Dedifferentiated amniotic fluid mesenchymal stem cell (primary cell): ENCODE measurements at regions not wholly inside any gene's neighbourhood (a gene's known extent, or its start where the extent isn't known, plus 50 kb on each side); places are given as distances from the start of the nearest gene placed in this dataset.

Experiments
- DNase-seq: peaks from one replicate; pipeline ENCODE4 v3.0.0-alpha.2; 2016; ENCODE audit errors: extremely low spot score

DNA sequence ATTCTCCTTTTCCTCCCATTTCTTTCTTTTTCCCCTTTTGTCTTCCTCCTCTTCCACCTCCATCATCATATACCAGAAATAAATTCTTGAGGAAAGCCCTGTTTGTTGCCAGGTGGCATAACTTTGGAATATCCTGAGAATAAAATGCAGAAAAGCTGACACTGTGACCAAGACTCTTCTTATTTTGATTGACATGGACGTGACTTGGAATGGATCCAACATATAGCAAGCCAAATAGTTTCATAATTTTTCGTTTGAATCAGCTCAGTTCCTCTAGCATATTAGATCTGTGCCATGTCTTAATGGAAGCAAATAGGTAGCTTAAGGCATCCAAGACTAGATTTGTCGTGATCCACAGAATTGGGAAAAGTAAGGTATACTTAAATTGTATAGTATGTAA is 354.7 kb upstream of the FIGN start:
- no peak for DNase-seq

DNA sequence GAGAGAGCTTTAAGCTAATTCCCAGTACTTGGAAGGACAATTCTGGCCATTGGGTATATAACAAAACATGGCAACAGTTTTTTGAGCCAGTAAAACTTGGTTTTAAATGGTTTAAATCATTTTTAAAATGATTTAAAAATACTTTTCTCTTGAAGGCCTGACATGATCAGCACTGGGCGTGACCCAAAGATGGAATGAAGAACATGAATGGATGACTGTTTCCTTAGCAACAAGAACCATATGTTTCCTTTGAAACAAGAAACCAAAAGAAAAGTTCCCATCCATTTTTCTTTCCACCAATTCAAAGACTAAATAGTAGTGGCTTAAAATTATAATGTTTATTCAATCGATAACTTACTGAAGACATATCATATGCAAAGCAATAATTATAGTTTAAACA is 348.3 kb upstream of the FIGN start:
- peak; percentile 45 for DNase-seq

DNA sequence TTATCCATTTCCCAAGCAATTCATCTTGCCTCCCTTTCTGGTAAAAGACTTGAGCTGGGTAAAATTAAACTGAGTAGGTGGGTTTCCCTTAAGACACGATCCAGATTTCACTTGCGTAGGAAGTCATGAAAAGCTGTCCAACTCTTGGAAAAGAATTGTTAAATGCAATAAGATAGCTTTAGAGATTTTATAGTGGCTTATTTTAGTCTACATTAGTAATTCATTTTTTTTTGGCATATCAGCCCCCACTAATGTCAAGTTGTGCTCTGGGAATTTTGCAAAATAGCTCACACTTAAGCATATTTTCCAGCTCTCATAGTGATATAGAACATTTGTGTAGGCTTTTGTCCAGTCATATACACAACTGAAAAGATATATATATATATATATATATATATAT is 344.7 kb upstream of the FIGN start:
- DNase-seq, result no peak

DNA sequence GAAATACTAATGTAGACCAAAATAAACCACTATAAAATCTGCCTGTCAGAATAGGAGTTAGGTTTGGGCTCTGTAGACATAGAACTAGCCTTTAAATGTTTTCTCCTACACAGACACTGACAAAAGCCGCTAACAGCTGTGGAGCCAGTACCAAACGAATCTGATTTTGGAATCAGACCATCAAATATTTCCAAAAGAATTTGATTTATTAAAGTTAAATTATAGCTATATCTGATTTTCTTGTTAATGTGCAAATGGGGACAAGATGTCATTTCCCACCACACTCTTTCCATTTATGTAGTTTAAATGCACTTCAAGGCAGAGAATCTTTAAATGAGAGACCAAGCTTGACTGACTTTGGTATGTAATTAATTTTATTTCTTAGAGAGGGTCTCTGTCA is 343.4 kb upstream of the FIGN start:
- DNase-seq, result no peak

DNA sequence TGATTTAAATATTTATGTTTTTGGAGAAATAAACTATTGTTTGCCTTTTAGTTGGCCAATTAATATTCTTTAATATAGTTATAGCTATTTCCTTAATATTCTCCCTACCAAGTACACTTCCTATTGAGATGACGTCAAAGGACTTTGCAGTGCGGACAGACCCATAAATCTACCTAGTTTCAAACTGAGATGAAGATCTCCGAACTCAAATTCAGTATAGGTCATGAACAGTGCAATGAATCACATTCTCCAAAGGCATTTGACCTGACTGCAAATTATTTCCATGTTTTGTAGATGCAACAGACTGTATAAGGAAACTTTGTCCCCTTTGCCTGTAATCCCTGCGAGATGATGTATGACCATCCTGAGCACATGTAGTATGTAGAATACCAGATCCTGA is 342.6 kb upstream of the FIGN start:
- DNase-seq, result no peak

DNA sequence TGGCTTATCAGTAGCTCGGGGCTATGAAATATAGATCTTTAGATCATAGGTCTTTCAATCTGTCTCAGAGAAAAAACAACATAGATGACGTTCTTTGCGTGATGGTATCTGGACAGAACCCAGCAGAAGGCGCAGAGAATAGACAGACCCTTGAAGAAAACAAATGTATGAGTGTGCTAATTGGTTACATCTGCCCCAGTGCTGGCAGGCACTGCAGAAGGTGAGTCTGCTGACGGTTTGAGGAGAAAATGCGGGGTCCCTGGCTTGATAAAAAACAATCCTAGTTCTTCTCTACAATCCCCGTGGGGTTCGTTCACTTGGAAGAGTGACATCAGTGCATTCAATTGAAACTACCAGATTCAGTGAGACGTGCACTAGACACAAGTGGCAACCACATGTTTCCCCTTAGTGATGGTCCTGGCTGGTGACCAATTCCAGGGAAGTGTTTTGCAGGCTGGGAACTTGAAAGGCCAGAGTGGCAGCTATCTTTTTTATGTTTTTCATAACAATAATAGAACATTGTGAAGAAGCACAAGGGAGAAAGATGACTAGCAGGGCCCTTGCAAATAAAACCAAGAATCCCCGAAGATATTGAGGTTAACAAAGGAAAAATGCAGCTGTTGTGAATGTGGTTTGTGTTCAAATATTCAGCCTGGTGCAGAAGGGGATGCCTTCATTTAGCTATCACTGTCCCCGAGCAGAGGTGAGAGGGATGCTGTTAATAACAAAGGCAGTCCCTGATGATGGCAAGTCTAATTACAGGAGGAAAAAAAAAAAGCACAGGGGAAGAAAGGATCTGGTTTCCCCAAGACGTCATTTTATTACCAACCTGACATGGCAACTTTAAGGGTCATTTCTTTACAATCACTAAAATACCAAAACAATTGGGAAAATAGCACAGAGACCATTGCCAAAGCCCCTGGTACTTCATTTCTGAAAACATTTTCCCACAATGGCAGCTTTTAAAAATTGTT is 337.6 kb upstream of the FIGN start:
- DNase-seq, result no peak

DNA sequence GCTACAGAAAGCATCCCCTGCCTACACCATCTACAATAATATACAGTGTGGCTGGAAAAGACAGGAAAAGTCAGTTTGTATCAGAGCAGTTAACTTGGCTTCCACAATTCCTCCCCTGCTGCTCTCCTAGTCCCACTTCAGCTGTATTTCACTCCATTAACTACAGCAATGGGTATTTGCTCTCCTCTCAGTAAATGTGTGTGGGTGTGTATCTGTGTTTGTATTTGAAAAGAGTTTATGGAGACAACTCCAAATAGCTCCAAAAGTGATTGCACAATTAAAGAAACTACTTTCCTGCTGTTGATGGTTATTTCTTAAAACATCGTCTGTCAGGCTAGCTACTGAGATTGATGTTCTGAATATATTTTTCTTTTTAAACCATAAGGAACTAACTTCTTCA is 333.7 kb upstream of the FIGN start:
- DNase-seq, result no peak

DNA sequence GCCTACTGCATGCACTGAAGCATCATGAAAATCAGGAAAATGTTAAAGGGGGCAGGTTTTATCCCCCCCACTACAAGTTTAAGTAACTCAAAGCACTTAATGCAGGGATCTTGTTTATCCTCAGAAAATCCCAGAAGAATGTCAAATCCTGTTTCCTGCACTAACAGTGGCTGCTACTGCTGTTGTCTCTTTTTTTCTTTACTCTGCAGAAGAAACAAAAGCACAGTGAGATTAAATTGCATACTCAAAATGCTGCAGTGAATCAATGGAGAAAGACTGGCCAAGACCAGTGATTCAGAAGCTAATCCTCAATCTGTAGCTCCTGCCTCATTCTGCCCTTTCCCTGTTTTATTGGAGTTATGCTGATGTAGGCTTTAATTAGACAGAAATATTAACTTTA is 332.3 kb upstream of the FIGN start:
- no peak for DNase-seq

DNA sequence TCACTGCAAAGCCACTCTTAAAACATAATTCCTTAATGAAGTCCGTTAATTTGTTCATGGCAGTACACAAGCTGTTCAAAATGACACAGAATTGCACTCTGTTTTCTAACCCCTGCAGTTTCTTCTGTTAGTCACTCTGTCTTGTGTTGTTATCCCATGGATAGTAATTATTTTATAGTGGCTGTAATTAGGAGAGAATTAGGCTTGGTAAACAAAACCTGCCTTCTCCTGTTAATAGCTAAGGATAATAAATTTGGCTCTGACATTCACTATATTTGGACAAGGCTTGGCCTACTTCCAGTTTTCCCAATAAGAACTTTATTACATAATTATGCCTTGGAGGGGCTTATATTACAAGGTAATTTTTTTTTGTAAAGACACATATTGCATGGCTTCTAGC is 330.3 kb upstream of the FIGN start:
- no peak for DNase-seq

DNA sequence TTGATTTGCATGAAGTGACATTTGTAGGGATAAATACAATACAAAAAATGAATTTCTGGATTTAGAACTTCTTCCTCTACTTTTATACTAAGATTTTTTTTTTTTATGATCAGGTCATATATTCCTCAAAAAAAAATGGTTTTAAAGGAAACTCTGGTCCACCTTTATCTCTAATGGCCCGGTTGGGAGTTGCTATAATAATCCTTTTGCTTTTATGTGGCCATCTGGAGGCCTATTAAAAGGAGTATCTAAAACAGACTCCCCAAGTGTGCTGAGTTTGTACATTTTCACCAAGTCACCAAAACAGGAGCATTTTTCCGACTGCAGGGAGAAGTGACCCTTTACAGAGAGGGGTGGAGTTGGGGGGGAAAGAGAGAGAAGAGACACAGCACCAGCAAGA is 329.2 kb upstream of the FIGN start:
- no peak for DNase-seq

DNA sequence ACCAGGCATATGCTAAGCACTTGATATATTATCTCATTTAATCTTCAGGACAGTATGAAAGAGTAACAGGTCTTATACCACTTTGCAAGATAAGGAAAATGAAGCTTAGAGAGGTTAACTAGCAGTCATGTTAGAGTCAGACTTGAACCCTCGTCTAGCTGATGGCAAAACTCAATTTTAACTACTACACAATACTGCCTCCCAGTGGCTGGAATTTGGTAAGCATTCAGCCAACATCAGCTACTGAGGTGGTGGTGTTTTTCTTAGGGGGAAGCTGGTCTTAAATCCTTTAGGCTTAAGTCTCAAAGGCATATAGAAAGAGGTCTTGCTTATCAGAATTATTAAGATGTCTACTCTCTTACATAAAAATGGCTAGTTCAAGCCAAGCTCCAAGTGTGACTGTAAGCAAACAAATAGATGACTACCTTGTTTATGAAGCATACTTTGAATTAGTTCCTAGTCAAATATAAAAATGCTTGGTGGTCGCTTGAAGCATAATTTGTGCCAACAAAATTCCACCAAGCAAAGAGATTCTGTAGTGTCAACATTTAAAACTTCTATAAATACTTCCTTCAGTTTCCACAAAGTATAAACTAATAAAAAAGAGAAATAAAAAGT is 325.4 kb upstream of the FIGN start:
- no peak for DNase-seq

DNA sequence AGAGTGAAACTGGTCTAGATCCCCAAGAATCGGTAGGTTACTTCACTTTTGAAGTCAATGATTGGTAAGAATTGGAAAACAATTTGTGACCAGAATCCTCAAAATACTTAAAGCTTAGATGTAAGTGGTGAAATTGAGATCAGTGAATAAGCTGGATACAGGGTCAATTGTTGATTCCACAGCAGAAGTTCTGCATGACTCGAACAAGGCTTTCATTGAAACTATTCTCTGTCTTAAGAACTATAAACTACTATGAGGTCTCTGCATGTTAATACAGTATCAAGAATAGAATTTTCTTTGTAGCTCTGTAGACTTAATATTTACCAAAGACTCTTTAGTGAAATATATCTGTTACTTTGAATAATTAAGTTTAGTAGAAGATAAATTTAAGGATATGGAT is 324.2 kb upstream of the FIGN start:
- DNase-seq, result no peak

DNA sequence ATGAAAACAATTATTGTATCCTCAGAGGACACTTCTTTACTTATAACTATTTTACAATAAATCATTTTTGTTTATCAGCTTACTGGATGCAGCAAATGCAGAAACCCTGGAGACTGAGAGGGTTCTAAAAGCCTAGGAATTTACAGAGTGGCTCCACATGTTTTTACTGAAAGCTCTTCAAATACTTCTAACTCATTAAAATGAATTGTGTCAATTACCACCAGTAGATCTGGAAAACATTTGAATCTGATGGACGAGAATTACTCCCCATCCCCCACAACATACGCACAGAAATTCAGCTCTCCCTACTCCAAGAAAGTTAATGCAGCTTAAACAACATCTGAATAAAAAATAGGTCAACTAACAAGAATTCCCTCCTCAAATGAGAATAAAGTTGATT is 319.8 kb upstream of the FIGN start:
- DNase-seq, result no peak

DNA sequence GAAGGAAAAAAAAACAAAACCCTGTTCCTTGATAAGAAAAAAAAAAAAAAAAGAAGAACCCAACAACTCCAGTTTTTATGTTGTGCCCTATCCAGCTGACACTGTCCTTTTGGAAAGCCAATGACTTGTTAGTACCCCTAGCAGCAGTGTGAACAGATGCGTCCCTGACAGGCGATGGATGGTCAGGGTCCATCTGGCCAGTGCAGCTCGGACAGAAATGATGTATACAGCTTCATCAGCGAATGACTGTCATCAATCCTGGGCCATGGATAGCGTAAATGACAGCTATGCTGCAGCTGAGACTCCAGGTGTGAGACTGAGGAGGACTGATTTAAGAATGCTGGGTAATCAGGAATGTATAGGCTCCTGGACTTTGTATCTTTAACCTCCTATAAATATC is 318.8 kb upstream of the FIGN start:
- no peak for DNase-seq

DNA sequence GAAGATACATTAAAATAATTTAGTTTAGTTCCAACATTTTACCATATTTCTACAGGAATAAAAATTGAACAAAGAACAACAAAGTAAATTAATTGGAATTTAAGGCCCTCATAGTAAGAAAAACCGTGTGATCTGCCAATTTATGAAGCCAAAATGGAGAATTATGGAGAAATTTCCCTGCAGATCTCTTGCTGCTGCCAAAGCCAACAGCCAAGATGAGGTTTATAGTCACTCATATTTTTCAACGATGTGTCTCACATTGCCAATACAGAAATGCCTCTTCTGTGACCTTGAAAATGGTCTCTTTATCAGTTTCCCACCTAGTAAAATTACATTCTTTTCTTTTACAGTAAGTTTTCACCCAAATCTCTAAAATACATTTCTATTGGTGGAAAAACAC is 317.2 kb upstream of the FIGN start:
- no peak for DNase-seq

DNA sequence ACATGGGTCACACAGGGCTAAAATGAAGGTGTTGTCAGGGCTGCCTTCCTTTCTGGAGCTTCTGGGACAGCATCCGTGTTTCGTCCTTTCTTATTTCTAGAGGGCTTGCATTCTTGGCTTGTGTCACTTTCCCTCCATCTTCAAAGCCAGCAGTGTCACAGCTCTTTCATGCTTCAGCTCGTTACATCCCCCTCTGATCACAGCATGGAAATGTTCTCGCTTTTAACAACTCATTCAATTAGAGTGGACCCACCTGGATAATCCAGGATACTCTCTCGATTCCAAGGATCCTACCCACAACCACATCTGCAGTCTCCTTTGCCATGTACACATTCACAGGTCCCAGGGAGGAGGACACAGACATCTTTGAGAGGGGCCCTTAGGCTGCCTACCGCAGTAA is 316.2 kb upstream of the FIGN start:
- DNase-seq, result no peak

DNA sequence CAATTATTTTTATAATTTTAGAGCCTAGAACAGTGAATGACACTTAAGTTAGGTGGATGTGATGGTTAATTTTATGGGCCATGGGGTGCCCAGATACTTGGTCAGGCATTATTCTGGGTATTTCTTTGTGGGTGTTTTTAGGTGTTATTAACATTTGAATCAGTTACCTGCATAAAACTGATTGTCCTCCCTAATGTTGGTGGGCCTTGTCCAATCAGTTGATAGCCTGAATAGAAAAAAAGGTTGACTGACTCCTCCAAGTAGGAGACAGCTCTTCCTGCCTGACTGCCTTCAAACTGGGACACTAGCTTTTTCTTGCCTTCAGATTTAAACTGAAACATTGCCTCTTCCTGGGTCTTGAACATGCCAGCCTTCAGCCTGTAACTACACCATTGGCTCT is 312.9 kb upstream of the FIGN start:
- no peak for DNase-seq

DNA sequence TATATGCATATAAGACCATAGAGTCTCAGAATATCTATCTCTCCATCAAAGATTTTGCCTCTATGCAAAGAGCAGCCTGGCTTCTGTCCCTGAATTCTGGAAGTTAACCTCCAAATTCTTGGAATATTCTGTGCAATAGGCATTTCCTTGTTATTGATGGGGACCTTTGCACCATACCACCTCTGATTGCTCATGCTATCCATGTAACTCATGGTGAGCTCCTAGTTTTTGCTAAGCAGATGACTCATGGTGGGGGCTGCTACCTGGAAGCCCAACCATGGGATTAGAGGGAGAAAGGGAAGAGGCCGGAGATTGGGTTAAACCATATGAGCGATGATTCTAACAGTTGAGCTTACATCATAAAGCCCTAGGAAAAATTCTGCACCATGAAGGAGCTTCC is 310.2 kb upstream of the FIGN start:
- no peak for DNase-seq

DNA sequence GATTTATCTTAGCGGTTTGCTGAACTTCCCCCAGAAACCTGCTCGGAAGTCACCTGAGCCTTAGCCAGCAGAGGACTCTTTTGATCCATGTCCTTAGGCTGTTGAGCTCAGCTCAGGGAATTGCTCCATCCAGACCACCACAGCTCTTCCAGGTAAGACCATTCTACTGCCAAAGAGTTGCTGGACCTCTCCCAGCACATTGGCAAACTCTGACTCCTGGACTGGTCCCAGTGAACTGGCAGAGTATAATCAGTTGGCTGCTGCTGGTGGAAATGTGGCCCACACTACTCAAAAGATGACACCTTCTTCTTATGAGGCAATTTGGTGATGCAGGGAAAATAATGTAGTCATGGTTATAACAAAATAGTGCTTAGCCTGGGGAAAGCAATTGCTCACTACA is 308.8 kb upstream of the FIGN start:
- no peak for DNase-seq

DNA sequence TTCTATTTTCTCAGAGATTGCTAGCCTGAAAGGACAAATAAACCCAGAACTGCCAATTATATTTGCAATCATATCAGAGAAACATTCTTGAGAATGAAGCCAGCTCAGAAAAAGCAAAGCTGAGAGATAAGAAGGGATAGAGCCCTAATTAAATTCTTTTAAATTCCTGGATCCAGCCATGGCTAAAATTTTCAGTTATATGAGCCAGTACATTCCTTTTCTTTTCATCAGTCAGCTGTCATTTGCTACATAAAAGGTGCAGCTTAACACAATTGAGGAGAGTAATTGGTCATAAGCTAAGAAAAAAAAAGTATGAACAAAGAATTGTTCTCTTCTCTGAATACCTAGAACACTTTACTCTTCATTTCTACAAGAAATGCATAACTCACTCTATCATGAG is 303.5 kb upstream of the FIGN start:
- DNase-seq, result no peak

DNA sequence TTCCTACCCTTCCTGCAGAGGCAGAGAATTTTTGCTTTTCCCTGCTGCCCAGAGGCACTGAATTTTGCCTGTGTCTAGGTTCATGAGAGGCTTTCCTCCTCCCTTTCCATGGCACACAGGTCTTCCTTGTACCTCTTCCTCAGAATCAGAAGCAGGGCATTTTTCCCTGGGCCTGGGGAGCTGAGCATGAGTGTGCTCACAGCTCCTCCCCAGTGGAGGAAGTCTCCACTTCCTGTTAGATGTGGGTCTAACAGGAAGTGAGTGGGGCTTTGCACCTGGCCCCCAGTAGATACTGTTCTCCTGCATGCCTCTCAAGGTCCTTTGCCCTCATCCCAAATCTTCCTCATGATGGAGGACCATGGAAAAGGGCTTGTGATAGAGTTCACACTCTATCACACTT is 297.2 kb upstream of the FIGN start:
- no peak for DNase-seq

DNA sequence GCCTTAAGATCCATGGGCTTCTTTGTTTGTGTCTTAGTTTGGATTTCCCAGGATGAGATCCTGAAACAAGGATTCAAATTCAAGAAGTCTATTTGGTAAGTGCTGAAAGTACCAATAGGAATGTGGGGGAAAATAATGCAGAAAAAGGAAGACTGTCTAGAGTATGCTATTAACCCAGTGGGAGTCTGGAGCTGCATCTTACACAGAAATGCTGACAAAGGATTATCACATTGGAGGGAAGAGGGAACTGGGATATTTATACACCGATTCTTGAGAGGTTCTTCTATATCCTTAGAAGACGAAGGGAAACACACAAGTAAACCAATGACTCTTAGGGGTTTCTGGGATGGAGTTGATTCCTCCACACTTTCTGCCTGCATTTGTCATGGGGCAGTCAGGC is 294.8 kb upstream of the FIGN start:
- no peak for DNase-seq

DNA sequence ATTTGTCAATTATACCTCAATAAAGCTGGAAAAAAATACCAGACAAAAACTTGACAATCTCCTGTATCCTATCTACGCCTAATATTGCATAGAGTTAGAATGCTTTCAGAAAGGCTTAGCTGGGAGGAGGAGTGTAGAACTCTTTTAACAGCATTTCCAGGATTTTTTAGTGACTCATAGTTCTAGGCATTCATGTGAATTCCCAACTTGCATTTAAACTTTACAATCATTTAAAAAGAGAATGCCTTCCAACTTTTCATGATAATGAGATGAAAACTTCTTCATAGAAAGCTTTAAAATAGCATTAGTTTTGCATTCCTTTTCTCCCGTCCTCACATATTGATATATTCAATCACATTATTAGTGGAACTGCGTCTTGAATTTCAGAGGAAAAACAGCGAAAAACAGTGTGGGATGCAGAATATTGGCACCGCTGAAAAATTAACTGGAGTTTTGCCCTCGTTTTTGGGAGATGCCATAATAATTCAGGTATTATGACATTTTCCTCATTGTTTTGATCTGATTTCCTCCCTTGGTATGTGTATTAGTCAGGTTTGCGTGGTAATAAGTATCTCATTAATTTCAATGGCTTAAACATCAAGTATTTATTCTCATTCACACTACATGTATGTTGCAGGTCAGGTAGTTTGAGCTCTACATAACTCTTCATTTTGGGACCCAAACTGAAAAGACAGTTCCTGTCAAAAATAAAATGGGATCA is 293.2 kb upstream of the FIGN start:
- DNase-seq, result peak; percentile 68
